OCI-LY1 (cell line): ENCODE measurements at regions not wholly inside any gene's neighbourhood (a gene's known extent, or its start where the extent isn't known, plus 50 kb on each side); places are given as distances from the start of the nearest gene placed in this dataset.

Experiments used
- CTCF ChIP-seq: fragments of 200-600 bp; sonication (generic), shearing (Covaris generic); IDR thresholded peaks from 2 replicates; pipeline ENCODE4 v1.5.1; 2017; ENCODE audit warnings: mild to moderate bottlenecking, antibody characterized with exemption, low read length, moderate library complexity, mixed read lengths
- EZH2 ChIP-seq: fragments of 200-600 bp; sonication (generic), shearing (Covaris generic); IDR thresholded peaks from 2 replicates; pipeline ENCODE4 v1.8.0; 2017; ENCODE audit warnings: borderline replicate concordance, mixed run types, mild to moderate bottlenecking, antibody characterized with exemption, low read length, moderate library complexity, mixed read lengths

- TF ChIP-seq CTCF (no peak), EZH2 (no peak)
Measured at GRCh38 chr14:87613881-87614280, 379.1 kb downstream of the GALC start.
